ENCODE measurements at regions not wholly inside any gene's neighbourhood (a gene's known extent, or its start where the extent isn't known, plus 50 kb on each side); places are given as distances from the start of the nearest gene placed in this dataset.

DNA sequence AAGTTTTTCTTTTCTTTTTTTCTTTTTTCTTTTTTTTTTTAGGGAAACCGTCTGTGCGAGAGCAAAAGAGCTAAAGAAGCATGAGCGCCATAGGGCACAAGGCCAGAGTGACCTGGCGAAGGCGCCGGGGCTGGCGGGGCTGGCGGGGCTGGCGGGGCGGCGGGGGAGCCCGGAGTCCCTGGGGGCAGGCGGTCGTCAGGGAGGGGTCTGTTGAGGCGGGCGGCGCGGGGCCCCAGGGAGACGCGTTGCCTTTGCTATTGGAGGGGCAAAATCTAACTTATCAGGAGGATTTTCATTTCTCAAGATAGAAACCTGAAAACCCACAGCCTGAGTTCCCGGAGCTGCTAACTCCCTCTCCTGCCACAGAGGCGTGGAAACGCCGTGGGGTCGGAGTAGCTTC is 135.6 kb upstream of the SMAD1 start:
- DNase-seq: no peak

DNA sequence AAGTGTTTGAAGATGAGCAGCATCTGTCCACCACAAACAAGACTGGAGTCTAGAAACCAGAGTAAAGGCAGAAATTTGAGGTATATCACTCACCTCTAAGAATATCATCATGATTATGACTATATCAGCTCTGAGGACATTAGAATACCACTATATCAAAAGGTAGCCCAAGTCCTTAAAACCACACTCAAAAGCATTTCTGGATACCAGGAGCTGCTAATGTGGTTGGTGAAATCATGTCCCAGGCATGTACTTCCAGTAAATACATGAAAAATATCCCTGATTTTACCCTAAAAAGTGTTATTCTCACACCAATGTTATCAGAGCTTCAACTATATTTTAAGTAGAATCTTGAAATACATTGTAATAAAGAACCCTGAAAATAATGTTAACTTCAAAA is 136.3 kb upstream of the SMAD1 start:
- DNase-seq: no peak

DNA sequence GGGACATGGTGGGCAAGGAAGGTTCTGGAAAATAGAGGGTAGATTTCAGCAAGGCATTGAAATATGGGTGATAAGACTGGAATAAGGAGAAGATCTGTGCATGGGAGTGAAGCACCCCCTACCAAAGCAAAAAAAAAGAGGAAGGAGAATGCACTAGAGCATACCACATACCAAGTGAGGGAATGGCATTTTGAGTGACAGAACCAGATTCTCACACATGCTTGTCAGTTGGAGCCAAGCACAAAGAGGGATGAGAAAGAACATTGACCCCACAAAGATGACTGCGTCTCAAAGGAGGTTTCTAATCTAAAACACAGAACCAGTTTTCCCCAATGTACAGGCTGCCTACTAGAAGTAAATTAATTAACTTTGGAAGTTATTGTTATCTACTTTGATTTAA is 140.3 kb upstream of the SMAD1 start:
- DNase-seq: no peak

DNA sequence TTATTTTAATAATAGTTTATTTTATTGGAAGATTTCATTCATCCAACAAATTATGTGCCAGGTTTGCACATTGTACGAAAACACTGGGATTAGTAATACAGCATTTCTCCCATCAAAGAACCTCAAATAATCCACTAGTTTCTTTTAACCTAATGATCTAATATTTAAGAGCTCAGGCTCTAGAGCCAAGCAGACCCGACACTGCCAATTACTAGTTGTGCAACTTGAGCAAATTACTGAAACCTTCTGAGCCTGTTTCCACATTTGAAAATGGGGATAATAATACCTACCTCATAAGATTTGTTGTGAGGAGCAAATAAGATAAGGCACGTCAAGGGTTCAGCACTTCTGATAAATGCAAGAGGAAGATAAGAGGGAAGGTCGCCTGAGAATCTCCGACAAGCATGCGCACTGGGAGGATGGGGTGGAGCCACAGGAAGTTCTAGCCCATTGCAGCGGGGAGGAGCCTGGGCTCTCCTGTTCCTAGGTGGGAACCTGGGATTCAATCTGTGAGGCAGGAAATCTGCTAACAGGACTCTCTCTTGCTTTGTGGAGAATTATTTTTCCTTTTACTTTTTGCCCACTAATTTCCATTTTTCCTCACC is 141.5 kb upstream of the SMAD1 start:
- no peak for DNase-seq

DNA sequence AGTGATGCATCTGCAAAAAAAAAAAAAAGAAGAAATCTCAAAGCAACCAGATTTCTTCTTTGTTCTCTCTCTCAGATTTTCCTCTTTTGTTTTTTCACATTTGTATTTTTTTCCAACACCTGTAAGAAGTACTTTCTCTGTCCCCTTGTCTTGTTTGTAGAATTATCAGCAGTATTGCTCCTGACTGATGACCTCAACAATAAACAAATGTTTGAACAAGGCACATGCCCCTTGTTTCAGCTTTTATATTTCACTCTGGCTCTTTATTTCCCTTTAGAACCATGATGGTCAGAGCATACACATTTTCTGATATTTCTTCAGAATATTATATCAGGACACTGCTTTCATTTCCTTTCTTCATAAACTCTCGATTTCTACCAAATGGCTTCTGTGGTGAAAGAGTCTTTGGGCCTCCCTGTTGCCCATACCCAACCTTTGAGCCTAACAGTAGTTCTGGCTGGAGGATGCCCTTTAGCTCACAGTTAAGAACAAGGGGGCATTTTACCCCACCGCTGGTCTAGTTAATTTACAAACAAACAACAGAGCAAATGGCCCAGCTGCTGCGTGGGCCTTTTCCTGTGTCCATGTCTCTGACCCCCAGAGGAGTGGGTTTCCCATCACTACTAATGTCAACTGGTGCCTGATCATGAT is 142.5 kb upstream of the SMAD1 start:
- no peak for DNase-seq

DNA sequence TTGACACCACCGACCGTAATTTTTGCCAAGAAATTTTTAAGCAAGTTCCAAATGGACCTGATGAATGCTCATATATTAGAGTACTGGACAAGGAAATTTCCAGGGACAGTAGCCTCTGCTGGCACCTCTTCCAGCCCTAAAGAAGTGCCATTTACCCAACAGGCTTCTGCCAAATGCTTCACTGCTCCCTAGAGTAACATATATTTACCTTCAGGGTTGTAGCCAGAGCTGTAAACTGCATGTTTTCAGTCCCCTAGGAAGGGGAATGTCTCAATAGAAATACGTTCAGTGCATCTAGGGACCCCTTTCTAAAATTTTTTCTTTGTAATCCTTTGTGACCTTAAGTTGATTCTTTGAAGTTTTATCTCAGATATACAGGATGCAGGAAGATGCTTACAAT is 143.1 kb upstream of the SMAD1 start:
- DNase-seq: no peak

DNA sequence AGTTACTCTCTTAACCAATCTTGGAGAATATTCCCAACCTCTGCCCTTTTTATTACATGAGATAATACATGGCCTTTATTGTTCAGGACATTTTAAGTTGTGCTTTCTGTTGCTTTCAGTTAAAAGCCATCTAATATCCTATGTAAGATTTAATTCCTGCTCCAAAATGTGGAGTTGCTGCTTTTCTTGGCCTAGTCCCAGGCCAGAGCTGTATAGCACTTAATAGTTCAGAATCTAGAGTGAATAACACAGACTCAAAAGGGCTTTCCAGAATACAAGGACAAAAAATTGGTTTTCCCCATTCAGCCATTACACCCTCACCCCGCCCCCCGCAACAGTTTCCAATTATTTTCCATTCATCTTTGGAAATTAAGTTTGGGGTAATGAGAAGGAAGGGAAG is 144.3 kb upstream of the SMAD1 start:
- DNase-seq: no peak

DNA sequence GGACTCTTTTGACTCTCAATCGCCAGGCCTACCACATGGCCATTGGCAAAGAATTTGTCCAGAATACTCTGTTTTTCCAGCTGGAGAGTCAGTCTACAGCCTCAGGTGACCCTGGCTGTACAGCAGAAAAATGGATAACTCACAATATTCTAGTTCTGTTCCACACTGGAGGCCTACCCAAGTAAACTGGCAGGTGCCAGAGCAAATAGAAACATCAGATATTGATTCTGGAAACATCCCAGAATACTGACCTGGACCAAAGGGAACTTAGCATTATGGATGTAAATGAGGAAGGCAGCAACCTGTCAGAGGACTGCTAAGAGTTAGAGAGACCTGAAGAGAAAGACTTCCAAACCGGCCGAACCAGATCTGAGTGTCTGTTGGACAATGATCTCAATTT is 147.9 kb upstream of the SMAD1 start:
- DNase-seq: no peak

DNA sequence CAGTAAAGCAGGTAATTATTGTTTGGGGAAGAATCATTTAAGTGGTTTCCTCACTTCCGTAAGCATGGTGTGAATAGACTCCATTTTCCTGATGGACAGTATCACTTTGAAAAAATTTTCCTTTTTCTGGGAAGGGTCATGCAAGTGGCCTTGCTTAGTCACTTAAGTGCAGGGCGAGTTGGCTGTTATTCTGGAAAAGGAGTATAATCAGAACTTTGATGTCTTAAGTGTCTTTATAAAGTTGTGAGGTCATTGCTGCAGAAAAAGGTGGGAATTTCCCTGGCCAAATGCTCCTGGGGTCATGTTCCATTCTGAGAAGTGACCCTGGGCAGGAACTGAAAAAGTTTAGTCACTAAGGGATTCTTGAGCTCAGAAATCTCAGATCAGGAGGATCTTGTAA is 146.1 kb upstream of the OTUD4 start:
- no peak for DNase-seq

DNA sequence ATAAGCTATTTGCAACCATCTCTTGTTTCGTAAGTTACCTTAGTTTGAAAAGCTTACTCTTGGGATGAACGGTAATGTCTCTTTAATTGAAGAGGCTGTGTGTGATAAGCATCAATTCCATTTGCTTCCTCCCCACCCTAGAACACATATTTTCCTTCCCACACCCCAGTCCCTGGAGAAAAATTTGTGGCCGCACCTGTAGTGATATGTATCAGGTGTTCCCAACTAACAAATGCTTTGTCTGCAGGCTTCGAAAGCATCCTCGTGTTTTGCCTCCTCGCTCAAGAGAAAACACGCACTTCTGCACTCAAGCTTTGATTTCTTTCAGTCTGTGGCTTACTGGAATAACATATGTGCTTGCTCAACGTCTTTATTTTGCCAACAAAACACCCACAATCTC is 143.8 kb upstream of the OTUD4 start:
- DNase-seq: no peak

DNA sequence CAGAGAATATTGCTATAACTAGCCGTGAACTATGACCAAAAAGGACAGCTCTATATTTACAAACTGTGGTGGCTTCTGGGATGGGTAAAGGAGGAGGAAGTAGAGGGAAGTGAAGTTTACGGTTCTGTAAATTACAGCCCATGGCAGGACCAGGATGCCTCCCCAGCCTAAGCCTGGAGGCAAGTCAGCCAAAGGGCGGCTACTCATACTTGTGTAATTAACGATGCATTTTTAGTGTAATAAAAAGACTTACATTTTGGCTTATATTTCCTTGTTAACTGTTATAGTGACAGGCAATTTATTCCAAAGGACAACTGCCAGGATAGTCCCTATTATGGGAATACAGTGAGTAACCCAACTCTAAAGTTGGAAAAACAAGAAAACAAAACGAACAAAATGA is 139.9 kb upstream of the OTUD4 start:
- no peak for DNase-seq

DNA sequence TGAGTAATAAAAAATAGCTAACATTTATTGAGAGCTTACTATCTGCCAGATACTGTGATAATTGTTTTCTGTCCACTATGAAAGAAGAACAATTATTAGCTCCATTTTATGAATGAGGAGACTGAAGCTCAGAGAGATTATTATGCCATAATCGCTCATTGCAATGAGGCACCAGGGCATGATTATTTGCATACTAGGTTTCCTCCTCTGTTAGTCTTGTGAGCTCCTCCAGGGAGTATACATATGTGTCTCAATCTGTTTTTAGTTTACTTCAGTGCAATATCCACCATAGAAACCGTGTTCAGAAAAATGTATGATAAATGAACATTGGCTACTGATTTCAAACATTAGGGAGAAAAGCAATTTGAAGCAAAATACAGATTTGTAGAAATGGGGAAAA is 139.4 kb upstream of the OTUD4 start:
- no peak for DNase-seq

DNA sequence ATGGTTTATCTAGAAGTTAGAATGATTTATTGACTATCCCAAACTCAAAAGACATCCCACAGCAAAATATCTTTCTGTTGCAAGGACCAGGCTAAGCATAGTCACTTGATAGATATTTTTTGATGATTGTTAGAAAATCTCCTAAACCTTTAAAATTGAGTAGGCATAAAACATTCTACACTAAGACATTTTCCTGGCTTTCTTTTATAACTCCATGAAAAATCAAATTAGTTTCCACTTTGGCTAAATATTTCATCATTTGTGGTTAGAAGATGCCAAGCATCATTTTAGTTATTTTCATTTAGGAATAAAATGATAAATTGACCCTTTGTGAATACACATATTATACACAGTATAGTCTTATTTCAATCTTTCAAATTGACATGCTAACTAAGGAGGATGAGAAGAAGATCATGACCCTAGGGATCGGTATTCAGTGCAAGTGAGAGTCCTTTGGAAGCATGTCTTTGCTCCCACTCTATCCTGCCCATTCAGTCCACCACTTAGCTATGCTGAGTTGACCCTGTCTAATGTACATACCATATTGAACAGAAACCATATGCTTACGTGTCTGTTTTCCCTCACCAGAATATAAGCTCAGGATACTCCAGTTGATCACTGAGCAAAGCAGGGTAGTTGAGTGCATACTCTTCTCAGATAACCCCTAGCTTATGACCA is 136.6 kb upstream of the OTUD4 start:
- no peak for DNase-seq

DNA sequence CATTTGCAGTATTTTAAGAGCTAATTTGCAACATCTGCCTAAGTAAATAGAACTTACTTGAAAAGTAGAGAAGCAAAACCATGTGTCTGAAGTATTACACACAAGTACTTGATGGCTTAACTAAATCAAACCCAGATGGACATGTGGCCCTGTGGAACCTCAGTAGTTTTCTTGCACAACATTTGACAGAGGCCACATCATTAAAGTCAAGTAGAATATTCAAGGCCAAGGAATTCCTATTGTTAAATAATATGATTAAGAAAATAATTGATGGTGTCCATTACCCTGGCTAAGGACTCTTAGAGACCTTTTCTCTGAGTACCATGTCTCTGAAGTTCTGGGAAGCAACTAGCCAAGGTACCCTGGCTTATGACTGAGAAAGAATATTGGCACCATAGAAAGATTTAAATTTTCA is 135.4 kb upstream of the OTUD4 start:
- DNase-seq: no peak

DNA sequence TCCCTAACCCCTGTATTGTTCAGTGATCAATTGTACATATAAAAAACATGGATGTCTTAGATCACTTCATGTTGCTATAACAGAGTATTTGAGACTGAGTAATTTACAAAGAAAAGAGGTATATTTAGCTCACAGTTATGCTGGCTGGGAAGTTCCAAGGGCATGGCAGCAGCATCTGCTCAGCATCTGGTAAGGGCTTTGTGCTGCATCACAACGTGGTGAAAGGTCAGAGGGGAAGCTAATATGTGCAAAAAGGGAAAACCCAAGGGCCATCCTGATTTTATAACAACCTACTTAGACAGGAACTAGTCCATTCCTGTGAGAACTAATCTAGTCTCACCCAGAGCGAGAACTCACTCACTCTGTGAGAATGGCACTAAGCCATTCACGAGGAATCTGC is 128.2 kb upstream of the OTUD4 start:
- DNase-seq: no peak

DNA sequence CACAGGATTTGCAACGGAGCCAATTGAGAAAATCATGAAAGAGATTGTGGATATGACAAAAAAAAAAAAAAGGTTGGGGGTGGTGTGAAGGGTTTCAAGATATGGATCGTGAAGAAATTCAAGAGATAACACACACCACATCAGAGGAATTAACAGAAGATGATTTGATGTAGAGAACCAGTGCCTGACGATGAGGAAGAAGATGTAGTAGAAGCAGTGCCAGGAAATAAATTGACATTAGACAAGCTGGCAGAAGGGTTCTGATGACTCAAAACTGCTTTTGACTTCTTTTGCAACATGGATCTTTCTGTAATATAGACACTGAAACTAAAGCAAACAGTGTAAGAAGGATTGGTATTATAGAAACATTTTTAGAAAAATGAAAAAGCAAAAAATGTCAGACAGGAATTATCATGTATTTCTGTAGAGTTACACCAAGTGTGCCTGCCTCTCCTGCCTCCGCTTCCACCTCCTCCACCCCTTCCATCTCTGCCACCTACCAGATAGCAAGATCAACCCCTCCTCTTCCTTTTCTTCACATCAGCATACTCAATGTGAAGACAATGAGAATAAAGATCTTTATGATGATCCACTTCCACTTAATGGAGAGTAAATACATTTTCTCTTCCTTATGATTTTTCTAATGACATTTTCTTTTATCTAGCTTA is 127.5 kb upstream of the OTUD4 start:
- DNase-seq: no peak

DNA sequence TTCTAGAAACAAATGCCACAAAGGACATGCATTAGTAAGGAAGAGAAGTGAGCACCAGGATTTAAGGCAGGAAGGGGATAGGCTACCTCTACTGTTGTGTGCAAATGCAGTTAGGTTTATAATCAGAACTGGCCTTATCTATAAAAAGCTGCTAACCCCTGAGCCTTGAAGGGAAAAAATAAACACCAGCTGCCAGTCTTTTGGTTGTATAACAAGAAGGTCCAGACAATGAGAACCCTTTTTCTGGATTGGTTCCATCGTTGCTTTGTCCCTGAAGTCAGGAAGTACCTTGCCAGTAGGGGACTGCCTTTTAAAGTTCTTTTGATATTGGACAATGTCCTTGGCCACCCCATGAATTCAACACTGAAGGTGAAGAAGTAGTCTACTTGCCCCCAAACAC is 126.7 kb upstream of the OTUD4 start:
- DNase-seq: no peak

DNA sequence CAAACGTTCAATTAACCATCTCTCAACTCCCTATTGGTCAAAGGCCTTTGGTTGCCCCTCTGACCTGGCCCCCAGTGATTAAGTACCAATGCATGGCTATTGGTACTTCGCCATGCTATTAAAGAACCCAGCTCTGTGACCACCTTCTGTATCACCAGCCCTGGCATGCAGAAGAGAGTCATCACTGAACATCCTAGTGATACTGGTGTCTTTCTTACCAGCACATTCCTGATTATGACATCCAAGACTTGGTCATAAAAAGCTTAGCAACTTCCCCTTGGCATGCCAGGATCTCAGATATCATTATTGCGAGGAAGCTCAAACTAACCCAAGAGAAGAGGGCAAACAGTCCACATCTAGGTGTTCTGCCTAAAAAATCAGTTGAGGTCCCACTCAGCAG is 122.3 kb upstream of the OTUD4 start:
- no peak for DNase-seq

DNA sequence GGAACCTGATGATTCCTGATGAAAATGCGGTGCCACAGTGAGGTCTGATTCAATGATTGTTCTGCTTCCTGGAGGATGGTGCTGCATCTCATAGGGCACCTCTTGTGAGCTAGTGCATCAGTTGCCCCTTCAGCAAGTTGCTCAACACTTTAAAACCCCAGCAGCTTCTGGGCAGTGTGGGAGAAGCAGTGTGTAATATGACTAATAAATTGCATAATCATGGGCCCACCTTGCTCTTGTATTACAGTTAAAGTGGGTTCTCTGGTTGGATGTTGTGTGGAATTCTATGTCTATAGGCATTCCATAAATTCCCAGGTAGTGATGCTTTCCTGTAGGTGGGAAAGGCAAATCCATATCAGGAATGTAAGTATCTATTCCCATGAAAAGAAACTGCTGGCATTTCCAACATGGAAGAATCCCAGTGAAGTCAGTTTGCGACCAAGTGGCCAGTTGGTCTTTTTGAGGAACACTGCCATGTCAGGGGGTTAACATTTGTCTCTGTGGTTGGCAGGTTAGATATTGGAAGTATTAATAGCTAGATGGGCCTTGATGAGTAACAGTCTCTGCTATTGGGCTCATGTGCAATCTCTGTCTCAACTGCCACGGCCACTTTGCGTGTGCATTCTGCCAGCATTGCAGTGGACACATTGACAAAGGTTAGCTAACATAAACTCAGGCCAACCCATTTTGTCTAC is 121.1 kb upstream of the OTUD4 start:
- no peak for DNase-seq

DNA sequence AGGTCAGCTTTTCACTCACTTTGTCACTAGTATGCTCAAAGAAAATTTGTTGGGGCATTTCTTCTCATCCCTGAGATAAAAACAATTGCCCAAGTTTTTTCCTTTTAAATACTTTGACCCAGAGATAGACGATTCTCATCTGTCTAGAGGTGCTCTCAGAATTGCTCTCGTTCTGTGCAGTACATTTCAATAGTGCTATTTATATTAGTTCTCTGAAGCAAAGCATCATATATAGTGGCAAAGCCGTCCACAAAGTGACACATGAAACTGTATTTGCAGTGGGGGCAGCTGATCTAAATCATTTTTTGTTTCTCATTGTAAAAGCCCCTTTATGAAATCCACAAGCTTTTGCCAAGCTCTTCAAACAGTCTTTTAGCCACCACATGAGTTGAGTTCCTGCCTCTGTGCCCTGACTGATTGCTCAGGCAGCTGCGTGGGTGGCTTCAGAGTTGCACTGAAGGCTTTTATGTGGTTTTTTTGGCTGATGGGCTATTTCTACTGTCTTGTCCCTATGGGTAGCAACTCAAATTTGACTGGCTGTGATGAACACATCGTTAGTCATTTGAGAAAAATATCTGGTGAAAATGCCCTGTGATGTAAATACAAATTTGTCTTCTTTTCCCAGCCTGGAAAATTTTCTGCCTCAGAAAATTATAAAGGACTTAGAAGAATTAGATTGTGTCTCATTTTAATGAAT is 119.1 kb upstream of the OTUD4 start:
- DNase-seq: peak; percentile 83

DNA sequence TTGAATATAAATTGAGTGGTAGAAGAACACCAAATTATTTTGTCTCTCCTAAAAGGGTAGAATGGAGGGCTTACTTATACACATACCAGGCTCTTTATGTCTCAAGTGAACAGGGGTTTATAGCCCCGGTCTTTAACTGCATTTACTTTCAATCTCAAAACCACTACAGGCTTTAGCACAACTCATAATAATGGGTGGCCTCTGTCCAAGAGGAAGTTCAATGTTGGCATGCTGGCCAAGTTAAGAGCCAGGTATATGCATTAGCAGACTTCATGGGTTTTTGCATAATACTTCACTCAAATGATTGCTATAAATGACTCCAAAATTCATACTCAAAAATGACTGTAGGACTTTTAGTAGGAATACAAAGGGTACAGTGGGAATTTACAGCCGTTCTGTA is 118.5 kb upstream of the OTUD4 start:
- DNase-seq: no peak

DNA sequence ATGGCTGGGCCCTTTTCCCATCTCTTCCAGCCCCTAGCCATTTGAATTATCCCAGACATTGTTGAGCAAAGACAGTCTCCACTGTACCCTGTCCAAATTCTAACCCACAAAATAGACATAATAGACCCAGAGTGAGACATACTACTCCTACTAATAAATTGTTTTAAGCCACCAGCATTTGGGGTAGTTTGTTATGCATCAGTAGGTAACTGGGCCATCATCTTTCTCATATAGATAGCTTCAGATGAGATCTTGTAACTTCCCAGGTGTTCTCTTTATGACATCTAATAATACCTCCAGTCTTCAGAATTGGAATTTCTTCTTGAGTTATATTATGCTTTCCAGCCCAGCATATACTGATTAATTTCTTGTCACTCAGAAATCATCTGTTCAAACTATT is 117.2 kb upstream of the OTUD4 start:
- no peak for DNase-seq

DNA sequence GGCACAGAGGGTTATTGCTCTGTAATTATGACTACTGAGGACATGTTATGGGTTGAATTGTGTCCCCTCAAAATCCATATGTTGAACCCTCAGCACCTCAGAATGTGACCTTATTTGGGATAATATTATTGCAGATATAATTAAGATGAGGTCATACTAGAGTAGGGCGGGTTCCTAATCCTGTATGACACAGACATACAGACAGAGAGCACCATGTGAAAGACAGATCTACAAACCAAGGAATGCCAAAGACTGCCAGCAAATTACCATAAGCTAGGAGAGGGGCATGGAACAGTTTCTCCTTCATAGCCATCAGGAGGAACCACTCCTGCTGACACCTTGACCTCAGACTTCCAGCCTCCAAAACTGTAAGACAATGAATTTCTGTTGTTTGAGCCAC is 115.2 kb upstream of the OTUD4 start:
- DNase-seq: no peak

Data from activated effector memory CD4-positive, alpha-beta T cell treated with anti-CD3 and anti-CD28 coated beads, Interleukin-2, amount 50 U/mL, for 16 hours (primary cell).